Endothelial cell of umbilical vein (primary cell): ENCODE measurements at regions not wholly inside any gene's neighbourhood (a gene's known extent, or its start where the extent isn't known, plus 50 kb on each side); places are given as distances from the start of the nearest gene placed in this dataset.

ENCODE experiments used
- BruUV-seq: library from RNA; stranded (reverse); fragments of 400-500 nt; replicated peaks from 2 replicates; lab custom pipeline; 2021; lab: Mats Ljungman, UMichigan
- CTCF ChIA-PET: fragments of 300-600, 350-600 bp; sonication (Branson Sonifier 250); formaldehyde crosslinking; loops from one replicate; lab custom pipeline; 2021; ENCODE audit warnings: antibody characterized with exemption, inconsistent platforms; lab: Charles Lee
- POLR2A ChIA-PET: fragments of 300-600, 350-600 bp; sonication (Branson Sonifier 250); formaldehyde crosslinking; loops from one replicate; lab custom pipeline; 2021; ENCODE audit warnings: antibody characterized with exemption, inconsistent platforms; lab: Charles Lee
- DNase-seq: peaks from one replicate; pipeline ENCODE4 v3.0.0-alpha.2; 2011; ENCODE audit warnings: low read depth, low spot score
- FAIRE-seq: peaks from 2 replicates; lab custom pipeline; 2011; peaks lifted over from hg19 to GRCh38; lab: Jason Lieb, UNC
- H2AFZ ChIP-seq: 2 replicates; pipeline ENCODE4 v1.6.0; 2012; ENCODE audit warnings: low read depth, low read length, control low read depth, inconsistent platforms
- H3K27ac ChIP-seq: 2 replicates; pipeline ENCODE4 v1.5.1; 2011; ENCODE audit warnings: low read depth, mild to moderate bottlenecking, control low read depth, low read length, moderate library complexity; ENCODE audit not compliant: insufficient read depth
- H3K27me3 ChIP-seq, 2 experiments: 2 replicates each; pipeline versions ENCODE4 v1.6.0 to v1.6.1; 2011; ENCODE audit warnings: low read length in 2 of 2, mixed read lengths in 1 of 2; ENCODE audit not compliant: control insufficient read depth in 2 of 2, insufficient read depth in 2 of 2
- H3K36me3 ChIP-seq, 2 experiments: 2 replicates in 1 of 2; 3 replicates in 1 of 2; pipeline ENCODE4 v1.5.1; 2011; ENCODE audit warnings: low read length in 2 of 2, mild to moderate bottlenecking in 1 of 2, moderate library complexity in 1 of 2; ENCODE audit not compliant: control insufficient read depth in 2 of 2, insufficient read depth in 2 of 2; ENCODE audit errors: extremely low read depth in 1 of 2
- H3K4me1 ChIP-seq: 3 replicates; pipeline ENCODE4 v1.5.1; 2011; ENCODE audit warnings: mild to moderate bottlenecking, low read length; ENCODE audit not compliant: control insufficient read depth, insufficient read depth; ENCODE audit errors: extremely low read depth
- H3K4me2 ChIP-seq: 2 replicates; pipeline ENCODE4 v1.6.1; 2011; ENCODE audit warnings: low read length, control low read depth, mixed read lengths; ENCODE audit not compliant: insufficient read depth
- H3K4me3 ChIP-seq, 3 experiments: fragments of 200-600 bp in 1 of 3; sonication (generic), shearing (Covaris generic) in 1 of 3; replicated peaks in 1 of 3; 2 replicates each; pipeline ENCODE4 v1.5.1; 2011 to 2016; ENCODE audit warnings: control low read depth in 3 of 3, low read length in 3 of 3, mild to moderate bottlenecking in 2 of 3, inconsistent platforms in 1 of 3, low read depth in 1 of 3, moderate library complexity in 1 of 3; ENCODE audit not compliant: insufficient read depth in 1 of 3
- H3K79me2 ChIP-seq: 2 replicates; pipeline ENCODE4 v1.6.0; 2012; ENCODE audit warnings: low read length, inconsistent platforms; ENCODE audit not compliant: control insufficient read depth, insufficient read depth
- H3K9ac ChIP-seq: replicated peaks from 2 replicates; pipeline ENCODE3; 2011; ENCODE audit warnings: low read length, control low read depth; ENCODE audit not compliant: insufficient read depth; ENCODE audit errors: extremely low read depth
- H3K9me1 ChIP-seq: replicated peaks from 3 replicates; pipeline ENCODE4 v1.6.0; 2011; ENCODE audit warnings: mild to moderate bottlenecking, low read length; ENCODE audit not compliant: control insufficient read depth, insufficient read depth; ENCODE audit errors: extremely low read depth
- H3K9me3 ChIP-seq: replicated peaks from 2 replicates; pipeline ENCODE4 v1.5.1; 2012; ENCODE audit warnings: low read length, inconsistent platforms; ENCODE audit not compliant: control insufficient read depth, insufficient read depth
- H4K20me1 ChIP-seq: replicated peaks from 2 replicates; pipeline ENCODE3; 2011; ENCODE audit warnings: mild to moderate bottlenecking, low read length; ENCODE audit not compliant: control insufficient read depth, insufficient read depth; ENCODE audit errors: extremely low read depth
- CTCF ChIP-seq, 2 donors: IDR thresholded peaks; 1 replicate in 1 of 2; 2 replicates in 1 of 2; pipeline ENCODE4 v1.5.1; 2011; ENCODE audit warnings: low read length in 2 of 2, mild to moderate bottlenecking in 2 of 2, moderate library complexity in 2 of 2, control low read depth in 1 of 2, inconsistent platforms in 1 of 2, low read depth in 1 of 2; ENCODE audit not compliant: insufficient read depth in 1 of 2; ENCODE audit errors: extremely low read depth in 1 of 2
- EZH2 ChIP-seq: IDR thresholded peaks from 2 replicates; pipeline ENCODE4 v1.6.1; 2012; ENCODE audit warnings: borderline replicate concordance, low read depth, mild to moderate bottlenecking, moderate library complexity, low read length, inconsistent platforms; ENCODE audit not compliant: severe bottlenecking
- FOS ChIP-seq: IDR thresholded peaks from 2 replicates; pipeline ENCODE4 v1.6.1; 2011; ENCODE audit warnings: mild to moderate bottlenecking, low read length, moderate library complexity, borderline replicate concordance; ENCODE audit not compliant: insufficient read depth
- GATA2 ChIP-seq: IDR thresholded peaks from 2 replicates; pipeline ENCODE4 v1.7.0; 2011; ENCODE audit warnings: low read depth, mild to moderate bottlenecking, moderate library complexity, mixed read lengths, low read length; ENCODE audit not compliant: insufficient read length, insufficient read depth
- JUN ChIP-seq: IDR thresholded peaks from 2 replicates; pipeline ENCODE4 v1.6.1; 2011; ENCODE audit warnings: borderline replicate concordance, low read depth; ENCODE audit not compliant: insufficient read length, insufficient read depth
- MAX ChIP-seq: IDR thresholded peaks from 2 replicates; pipeline ENCODE4 v1.6.1; 2011; ENCODE audit not compliant: insufficient read depth, insufficient read length
- MYC ChIP-seq: IDR thresholded peaks from one replicate; pipeline ENCODE4 v1.6.1; 2011; ENCODE audit warnings: mild to moderate bottlenecking, low read depth, low read length
- POLR2A ChIP-seq: IDR thresholded peaks from 2 replicates; pipeline ENCODE4 v1.6.1; 2012; ENCODE audit warnings: low read depth, mild to moderate bottlenecking, control low read depth, low read length
- POLR2AphosphoS5 ChIP-seq: IDR thresholded peaks from 2 replicates; pipeline ENCODE4 v1.6.1; 2012; ENCODE audit warnings: low read depth, mild to moderate bottlenecking, control low read depth, low read length, moderate library complexity; ENCODE audit not compliant: insufficient read depth
- dilution Hi-C: fragments of 300-500 bp; cut with MboI; formaldehyde crosslinking; loops from one replicate; pipeline ENCODE4 v1.15.0; 2019; ENCODE audit warnings: low sequenced_read_pairs; ENCODE audit not compliant: extremely low pct_ligation_motif_present
- intact Hi-C: fragments of 100-400 bp; cut with micrococcal nuclease; formaldehyde crosslinking; loops from one replicate; pipeline ENCODE4 v1.10.0; 2022

- DNase-seq, result no peak
- ChIA-PET POLR2A (no interaction called here), CTCF (no interaction called here)
- Histone ChIP-seq H3K36me3 (no peaks in the 10 kb centered on the region), H3K4me1 (no peaks in the 10 kb centered on the region), H3K4me2 (no peak overlapping the region), H3K9me3 (peaks cover 2% of the 10 kb centered on the region), H3K27me3 (no peaks in the 10 kb centered on the region), H3K9me1 (no peaks in the 10 kb centered on the region), H3K27ac (no peak overlapping the region), H3K4me3 (no peak overlapping the region), H3K9ac (no peak overlapping the region), H3K79me2 (no peaks in the 10 kb centered on the region), H2AFZ (no peak overlapping the region), H4K20me1 (no peaks in the 10 kb centered on the region)
- intact Hi-C loops, result no loop called here
- no peak for FAIRE-seq
- BruUV-seq, result no TSS peak
- dilution Hi-C loops, result no loop called here
- TF ChIP-seq POLR2A (no peak), JUN (no peak), MYC (no peak)
These were observed 468.2 kb downstream of the MMUT start for GRCh38 chr6:48994811-48995210.

- no peaks in the 10 kb centered on the region for H3K4me1 ChIP-seq
- no peaks in the 10 kb centered on the region for H3K36me3 ChIP-seq
- no peaks in the 10 kb centered on the region for H3K9me1 ChIP-seq
- ChIA-PET POLR2A (no interaction called here), CTCF (no interaction called here)
- peaks cover 2% of the 10 kb centered on the region for H3K9me3 ChIP-seq
- dilution Hi-C loops, result no loop called here
- intact Hi-C loops, result no loop called here
- DNase-seq (no peak), FAIRE-seq (no peak)
- TF ChIP-seq POLR2AphosphoS5 (no peak), MAX (no peak), POLR2A (no peak), MYC (no peak), GATA2 (no peak), FOS (no peak), CTCF (IDR thresholded peaks at IDR 0.05; ENCODE audit: extremely low read depth in 1 of 2, insufficient read depth in 1 of 2, low read depth in 1 of 2, low read length in 2 of 2) (no peak), JUN (no peak), EZH2 (no peak)
- H3K27ac ChIP-seq, result no peak overlapping the region
- H3K4me3 ChIP-seq, result no peak overlapping the region
- no peak overlapping the region for H3K9ac ChIP-seq
- no peak overlapping the region for H2AFZ ChIP-seq
- H4K20me1 ChIP-seq, result no peaks in the 10 kb centered on the region
- no peak overlapping the region for H3K4me2 ChIP-seq
- H3K79me2 ChIP-seq, result no peaks in the 10 kb centered on the region
- BruUV-seq, result no TSS peak
- H3K27me3 ChIP-seq, result no peaks in the 10 kb centered on the region
These were observed 472.3 kb downstream of the MMUT start for GRCh38 chr6:48990739-48991138.
